GM19043 (cell line): ENCODE measurements at regions not wholly inside any gene's neighbourhood (a gene's known extent, or its start where the extent isn't known, plus 50 kb on each side); places are given as distances from the start of the nearest gene placed in this dataset.

ENCODE experiments used
- ATAC-seq: cut with Tn5 transposase; IDR thresholded peaks from one replicate; pipeline ENCODE4 v1.9.1; 2021; ENCODE audit warnings: low read depth; ENCODE audit not compliant: unreplicated experiment

DNA sequence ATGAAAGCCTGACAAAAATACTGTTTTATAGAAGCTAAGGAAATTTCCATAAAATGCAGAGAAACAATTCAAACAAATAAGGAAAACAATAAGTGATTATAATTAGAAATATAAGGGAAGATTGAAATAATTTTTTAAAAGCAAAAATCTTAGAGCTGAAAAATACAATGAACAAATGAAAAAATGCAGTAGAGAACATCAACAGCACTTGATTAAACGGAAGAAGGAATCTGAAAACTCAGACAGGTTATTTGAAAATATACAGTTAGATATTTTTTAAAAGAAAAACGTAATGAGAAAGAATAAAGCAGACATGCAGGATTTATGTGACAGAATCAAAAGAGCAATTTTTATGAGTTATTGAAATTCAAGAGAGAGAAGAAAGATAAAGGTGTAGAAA lies 279.1 kb upstream of the MAGI2 start:
- ATAC-seq: no peak

DNA sequence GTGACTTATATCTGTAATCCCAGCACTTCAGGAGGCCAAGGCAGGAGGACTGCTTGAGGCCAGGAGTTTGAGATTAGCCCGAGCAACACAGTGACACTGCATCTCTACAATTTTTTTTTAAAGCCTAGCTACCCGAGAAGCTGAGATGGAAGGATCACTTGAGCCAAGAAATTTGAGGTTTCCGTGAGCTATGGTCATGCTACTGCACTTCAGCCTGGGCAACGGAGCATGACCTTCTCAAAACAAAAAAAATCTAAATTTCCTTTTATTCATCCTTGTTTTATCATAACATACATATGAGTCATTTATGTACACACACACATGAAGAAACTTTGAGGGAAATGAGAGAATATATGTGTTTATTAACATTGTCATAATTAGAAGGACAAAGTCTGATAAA lies 277.5 kb upstream of the MAGI2 start:
- no peak for ATAC-seq

DNA sequence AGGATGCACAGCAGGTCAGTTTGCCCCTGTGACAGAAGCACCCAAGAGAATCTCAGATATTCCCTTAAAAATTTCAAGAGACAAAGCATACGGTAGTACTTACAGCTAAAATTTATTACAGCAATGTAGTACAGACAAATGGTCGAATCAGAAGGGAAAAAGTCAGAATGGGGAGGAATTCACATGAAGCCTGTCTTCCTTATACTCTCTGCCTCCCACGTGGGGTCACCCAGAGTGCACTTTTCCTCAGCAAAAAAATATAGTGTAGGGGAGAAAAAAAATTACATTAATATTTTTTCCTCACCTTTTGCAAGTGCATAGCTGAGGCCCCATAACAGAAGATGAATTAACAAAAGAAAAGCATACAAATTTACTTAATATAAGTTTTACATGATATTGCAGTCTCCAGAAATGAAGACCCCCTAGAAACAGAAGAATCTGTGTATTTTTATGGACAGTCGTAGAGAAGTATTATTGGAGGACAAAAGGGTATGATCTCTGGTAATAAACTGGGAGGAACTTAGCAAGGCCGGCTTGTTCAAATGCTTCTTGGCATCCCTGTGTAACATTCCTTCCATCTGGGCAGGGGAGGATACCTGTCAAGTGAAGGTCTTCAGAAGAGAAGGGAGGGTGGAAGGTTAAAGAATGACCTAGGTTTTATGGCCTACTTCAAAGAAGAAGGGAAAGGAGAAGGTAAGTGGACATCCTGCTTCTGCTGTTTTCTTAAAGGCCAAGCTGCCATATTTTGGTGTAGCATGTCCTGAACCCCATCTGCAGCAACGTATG lies 270.6 kb upstream of the MAGI2 start:
- ATAC-seq: no peak

DNA sequence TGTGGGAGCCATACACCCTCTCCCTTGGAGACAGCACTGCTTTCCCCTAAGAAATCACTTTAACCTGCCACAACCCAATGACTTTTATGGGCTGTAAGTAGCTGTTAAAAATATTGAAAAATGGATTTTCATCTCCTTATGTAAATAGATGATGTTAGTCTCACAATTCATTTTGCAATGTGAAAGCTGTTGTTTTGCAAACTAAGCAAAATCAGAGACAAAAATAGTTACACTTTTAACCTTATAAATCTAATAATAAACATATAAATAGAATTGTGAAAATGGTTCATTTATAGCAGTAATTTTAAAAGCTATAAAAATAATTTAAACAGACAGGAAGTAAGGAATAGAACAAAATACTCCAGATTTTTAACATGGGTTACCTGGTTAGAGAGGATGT lies 268.8 kb upstream of the MAGI2 start:
- no peak for ATAC-seq

DNA sequence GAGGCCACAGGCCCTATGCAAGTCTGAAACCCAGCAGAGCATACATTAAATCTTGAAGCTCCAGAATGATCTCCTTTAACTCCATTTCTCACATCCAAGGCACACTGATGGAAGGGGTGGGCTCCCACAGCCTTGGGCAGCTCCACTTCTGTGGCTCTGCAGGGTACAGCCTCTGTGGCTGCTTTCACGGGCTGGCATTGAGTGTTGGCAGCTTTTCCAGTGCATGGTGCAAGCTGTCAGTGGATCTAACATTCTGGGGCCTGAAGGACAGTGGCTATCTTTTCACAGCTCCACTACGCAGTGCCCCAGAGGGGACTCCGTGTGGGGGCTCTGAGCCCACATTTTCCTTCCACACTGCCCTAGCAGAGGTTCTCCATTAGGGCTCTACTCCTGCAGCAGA lies 265.7 kb upstream of the MAGI2 start:
- no peak for ATAC-seq

DNA sequence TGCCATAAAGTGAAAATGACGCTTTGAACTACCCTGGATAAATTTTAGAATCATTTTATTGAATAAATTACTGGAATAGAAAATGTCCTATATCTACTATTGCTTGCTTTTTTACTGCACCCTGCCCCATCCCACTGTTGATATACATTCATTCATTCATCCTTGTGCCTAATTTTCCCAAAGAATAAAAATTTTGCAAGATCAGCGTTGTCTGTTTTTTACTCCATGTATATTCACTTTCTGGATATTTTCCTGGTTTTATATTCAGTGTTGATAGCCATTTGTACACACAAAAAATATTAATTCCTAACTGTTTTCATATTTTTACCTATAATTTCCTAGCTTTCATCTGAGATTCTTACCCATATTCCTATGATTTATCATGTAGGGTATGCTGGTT lies 262.9 kb upstream of the MAGI2 start:
- ATAC-seq: no peak

DNA sequence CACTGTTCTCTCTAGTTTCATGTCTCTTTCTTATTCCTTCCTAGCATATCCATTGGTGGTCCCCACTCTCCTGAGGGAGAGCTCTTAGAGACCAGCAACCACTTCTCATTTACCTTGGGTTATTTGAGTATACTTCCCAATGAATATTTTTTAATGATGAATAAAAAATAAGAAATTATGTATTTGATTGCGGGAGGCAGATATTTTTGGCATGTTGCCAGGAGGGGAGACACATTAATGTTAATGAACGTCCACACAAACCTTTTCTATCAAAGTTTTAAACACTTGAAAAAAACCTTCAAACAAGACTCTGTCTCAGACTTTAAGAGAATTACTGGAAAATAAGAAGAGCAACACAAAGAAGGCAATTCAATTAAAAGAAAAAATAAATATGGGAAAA lies 260.6 kb upstream of the MAGI2 start:
- ATAC-seq: no peak

DNA sequence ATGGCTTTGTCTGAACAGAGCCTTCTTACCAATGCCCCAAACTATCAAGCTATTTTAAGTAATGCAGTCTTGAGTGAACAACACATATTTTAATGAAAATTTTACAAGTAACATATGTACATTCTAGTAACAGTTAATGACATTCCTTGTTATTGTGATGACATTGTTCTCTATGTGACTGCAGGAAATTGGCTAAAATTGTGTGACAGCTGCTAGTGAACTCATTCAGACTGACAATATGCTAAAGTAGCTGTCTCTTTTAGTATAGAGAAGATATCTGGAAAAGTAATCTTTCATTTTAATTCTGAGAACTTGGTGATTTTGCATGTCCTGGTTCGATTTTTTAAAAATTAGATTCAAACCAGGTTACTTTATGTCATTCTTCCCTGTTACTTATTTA lies 259.8 kb upstream of the MAGI2 start:
- no peak for ATAC-seq

DNA sequence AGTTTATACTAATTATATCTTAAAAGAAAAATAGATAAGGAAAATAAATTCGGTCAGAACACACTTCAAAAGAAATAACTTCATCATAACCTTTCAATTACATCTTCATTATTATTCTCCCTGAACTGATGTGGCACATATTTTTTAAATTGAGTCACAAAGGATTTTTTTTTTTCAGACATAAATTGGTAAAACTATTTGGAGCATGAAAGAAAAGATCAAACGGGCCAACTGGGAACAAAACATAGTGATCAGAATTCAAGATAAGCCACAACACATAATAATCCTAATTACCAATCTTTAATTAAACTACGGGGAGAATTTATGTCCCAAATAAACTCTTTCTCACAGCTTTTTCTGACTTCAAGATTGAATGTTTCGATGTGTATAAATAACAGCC lies 258.2 kb upstream of the MAGI2 start:
- ATAC-seq: no peak

DNA sequence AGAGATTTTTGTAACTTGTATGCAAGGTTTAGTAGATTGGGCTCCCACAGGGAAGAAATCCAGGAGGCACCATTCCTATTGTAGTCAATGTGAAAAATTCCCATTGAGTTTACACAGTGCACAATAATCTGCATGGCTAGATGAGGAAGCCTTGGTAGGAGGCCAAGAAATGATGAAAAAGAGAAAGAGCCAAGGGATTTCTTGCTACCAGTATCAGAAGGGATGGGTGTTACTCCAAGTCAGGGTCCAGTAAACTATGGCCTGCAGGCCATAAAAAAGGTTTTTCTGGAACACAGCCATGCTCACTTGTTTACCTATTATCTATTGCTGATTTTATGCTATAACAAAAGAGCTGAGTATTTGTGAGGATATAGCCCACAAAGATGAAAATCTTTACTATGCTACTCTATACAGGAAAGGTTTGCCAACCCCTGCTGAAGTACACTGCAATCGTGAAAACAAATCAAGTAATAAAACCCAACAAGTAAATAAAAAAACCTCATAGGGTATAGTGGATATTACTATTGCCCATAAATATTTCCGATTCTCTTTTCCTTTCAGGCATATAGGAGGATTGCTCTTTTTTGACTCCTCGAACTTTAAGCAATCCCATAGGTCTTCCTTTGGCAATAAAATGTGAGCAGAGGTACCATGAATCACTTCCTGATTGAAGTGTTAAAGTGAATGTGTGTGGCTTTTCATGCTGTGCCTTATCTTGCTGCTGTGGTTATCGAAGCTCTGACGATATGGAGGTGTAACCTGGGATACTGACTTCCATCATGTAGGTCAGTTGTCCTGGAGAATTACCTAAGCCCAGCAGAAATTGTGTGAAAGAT lies 256.3 kb upstream of the MAGI2 start:
- ATAC-seq: no peak

DNA sequence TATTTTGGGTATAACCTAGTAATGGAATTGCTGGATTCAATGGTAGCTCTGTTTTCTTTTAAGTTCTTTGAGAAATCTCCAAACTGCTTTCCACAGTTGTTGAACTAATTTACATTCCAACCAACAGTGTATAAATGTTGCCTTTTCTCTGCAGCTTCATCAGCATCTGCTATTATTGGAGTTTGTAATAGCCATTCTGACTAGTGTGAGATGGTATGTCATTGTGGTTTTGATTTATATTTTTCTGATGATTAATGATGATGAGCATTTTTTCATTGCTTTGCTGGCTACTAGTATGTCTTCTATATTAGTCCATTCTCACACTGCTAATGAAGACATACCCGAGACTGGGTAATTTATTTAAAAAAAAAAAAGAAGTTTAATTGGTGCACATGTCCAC lies 248.6 kb upstream of the MAGI2 start:
- no peak for ATAC-seq

DNA sequence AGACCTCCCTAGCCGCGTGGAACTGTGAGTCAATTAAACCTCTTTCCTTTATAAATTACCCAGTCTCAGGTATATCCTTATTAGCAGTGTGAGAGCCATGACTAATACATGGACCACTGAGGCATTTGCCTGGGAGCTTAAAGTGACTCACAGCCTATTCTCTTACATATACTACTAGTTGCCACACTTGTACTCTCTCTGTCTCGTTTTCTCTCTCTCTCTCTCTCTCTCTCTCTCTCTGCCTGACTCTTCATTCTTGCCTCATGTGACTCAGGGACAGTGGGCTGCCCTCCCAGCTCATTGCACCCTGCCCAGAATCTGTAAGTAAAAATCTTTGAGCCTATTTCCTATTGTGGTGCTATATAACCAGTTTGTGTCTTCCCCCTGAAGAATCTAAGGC lies 238.5 kb upstream of the MAGI2 start:
- no peak for ATAC-seq

DNA sequence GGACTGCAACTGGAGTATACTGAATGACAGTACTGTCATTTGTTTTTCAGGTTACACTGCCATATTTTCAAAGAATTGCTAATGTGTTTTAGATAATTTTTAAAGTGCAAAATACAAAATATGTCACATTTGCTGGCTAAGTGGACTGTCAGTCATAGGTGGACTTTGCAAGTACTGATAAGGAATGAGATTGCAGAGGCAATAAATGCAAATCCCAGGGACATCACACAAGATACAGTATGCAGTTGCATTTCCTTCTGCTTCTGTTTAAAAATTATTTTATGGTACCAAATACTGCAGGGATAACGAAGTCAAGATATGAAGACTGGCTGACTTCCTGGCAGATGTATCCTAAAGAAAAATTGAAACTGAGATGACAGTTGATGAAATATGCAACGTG lies 237.6 kb upstream of the MAGI2 start:
- no peak for ATAC-seq

DNA sequence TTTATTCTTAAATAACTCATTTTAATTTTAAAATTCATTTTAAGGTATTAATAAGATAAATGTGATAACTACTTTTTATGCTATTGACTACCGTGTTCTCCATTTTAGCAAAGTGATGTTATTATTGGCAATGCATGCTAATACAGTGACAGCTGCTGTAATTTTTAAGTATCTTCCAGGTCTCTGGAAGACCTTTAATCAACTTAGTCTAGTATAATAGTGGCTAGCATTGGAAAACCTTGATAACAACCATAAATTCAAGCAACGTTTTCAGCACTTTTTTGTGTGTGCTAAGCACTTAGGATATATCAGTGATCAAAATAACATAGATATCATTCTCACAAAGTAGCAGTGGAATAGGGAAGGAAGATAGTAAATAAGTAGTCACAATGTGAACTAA lies 230.9 kb upstream of the MAGI2 start:
- no peak for ATAC-seq

DNA sequence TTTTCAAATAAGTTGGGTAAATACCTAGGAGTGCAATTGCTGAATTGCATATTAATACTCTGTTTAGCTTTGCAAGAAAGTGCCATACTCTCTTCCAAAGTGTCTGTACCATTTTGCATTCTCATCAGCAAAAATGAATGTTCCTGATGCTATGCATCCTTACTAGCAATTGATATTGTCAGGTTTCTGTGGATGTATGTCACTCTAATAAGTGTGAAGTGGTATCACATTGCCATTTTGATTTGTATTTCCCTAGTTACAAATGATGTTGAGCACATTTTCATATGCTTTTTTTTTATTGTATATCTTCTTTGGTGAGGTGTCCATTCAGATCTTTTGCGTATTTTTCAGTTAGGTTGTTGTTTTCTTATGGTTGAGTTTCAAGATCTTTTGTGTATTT lies 230.4 kb upstream of the MAGI2 start:
- ATAC-seq: no peak

DNA sequence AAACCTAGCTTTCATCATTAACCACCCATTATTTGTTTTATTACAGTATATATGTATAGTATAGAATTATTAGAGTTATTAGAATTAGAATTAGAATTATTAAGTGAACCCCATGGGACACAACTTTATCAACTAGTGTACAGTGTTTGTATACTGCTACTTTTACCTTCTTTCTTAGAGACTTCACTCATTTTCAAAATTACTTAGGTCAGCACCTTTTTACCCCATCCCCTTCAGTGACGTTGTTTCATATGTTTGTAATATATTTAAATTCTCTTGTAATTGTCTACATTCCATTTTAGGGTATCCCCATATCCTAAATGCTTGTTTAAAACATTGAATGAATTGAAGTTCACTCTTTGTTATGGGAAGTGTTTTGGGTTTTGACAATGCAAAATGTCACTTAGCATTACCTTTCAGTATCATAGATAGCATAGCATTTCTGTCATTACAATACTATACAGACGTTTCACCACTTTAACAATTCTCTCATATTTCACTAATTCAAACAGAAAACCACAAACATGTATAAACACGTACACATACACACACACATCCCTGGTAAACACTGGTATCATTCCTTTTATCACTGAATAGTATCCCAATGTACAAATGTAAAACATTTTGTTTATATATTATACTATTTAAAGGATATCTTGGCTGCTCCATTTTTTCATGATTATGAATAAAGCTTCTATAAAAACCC lies 229.9 kb upstream of the MAGI2 start:
- ATAC-seq: no peak

DNA sequence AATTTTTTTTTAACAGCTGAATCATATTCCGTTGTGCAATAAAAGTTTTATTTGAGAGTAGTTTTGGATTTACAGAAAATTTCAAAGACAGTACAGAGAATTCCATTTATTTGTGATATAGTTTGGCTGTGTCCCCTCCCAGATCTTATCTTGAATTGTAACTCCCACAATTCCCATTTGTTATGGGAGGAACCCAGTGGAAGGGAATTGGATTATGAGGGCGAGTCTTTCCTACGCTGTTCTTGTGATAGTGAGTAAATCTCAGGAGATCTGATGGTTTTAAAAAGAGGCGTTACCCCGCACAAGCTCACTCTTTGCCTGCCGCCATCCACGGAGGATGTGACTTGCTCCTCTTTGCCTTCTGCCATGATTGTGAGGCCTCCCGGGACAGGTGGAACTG lies 228.0 kb upstream of the MAGI2 start:
- ATAC-seq: no peak

DNA sequence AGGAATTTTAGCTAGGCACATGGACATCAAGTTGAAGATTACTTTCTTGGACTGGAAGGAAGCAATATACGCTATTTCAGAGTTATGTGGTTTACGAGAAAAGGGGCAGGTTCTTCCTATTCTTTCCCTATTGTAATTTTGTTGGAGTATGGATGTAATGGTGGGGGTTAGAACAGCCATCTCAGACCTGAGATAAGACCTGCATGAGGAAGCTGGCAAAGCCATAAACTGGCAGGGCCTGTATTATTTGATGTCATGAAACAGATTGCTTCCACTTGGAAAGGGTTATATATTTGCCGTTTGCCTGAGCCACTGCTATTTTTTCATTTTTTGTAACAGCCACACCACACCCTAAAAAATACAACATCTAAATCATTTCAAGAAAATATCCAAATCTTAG lies 220.5 kb upstream of the MAGI2 start:
- ATAC-seq: no peak

DNA sequence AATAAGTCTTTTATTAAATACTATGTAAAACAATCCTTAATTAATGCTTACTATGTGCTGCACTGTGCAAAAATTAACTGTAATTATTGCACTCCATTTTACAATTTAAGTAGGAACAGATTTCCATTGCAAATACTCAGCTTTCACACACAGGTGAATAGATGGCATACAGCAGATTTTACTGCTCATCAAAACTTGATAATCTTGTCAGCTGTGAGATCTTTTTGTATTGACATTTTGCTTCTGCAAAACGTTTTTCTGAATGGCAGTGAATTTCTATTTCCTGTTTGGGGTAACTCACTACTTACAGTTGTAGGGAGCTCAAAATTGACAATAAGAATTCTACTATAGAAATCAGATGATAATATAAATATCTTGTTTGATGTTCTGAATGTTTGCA lies 220.0 kb upstream of the MAGI2 start:
- ATAC-seq: no peak

DNA sequence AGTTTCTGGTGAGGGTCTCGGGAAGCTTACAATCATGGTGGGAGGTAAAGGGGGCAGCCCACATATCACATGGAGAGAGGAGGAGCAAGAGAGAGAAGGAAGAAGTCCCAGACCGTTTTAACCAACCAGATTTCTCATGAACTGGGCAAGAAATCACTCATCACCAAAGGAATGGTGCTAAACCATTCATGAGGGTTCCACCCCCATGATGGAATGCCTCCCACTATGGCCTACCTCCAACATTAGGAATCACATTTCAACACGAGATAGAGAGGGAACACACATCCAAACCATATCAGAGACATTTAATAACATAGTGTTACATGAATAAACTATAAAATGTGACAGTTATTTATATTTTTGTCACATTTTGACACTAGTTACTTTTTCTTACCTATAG lies 214.8 kb upstream of the MAGI2 start:
- no peak for ATAC-seq

DNA sequence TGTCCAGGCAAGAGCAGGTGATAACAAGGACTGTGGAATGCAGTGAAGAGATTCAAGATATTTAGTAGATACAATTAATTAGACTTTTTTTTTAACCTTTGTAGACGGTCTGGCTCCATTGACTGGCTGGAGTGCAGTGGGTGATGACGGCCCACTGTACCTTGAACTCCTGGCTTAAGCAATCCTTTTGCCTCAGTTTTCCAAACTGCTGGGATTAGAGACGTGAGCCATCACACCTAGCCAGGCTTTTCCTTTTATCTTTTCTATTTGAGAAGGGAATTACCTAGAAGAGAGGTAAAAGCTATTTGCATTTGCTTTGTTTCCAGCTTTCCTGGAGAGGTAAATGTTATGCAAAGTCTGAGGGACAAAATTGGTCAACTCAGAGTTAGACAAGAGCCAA lies 213.0 kb upstream of the MAGI2 start:
- ATAC-seq: no peak
